Dermis blood vessel endothelial cell (primary cell): ENCODE measurements at regions not wholly inside any gene's neighbourhood (a gene's known extent, or its start where the extent isn't known, plus 50 kb on each side); places are given as distances from the start of the nearest gene placed in this dataset.
"Not testable (repeated sequence)": the region's sequence is repeated elsewhere in the genome, so short reads cannot be mapped to it uniquely, and the experiment has no call there.

ENCODE experiments used
- DNase-seq: peaks from one replicate; pipeline ENCODE4 v3.0.0; 2010

DNA sequence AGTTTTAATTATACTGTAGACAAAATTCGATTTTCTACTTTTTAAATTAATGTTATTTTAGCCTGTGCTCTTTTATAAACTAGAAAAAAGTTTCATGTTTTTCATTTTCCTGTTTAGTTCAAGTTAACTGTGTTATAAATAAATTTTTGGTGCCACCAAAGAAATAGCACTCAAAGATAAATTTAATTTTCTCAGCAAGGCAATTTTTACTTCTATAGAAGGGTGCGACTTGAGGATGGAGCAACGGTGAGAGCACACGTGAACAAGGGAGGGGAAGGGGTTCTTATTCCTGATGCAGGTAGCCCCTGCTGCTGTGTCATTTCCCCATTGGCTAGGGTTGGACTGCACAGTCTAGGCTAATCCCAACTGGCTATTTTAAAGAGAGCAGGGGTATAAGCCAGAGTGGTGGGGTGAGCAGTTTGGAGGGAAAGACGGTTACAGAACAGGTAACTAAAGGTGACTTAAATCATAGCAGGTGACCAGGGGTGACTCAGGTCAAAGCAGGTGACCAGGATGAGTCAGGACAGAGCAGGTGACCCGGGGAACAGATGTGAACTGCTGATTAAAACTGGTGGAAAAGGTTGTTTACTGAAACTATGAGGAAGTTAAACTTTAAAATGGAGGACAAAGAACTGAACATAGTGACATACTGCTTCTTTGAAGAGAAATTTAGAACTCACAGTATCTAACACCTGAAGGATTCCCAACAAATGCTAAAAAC is 104.6 kb upstream of the GPBP1 start:
- no peak for DNase-seq

DNA sequence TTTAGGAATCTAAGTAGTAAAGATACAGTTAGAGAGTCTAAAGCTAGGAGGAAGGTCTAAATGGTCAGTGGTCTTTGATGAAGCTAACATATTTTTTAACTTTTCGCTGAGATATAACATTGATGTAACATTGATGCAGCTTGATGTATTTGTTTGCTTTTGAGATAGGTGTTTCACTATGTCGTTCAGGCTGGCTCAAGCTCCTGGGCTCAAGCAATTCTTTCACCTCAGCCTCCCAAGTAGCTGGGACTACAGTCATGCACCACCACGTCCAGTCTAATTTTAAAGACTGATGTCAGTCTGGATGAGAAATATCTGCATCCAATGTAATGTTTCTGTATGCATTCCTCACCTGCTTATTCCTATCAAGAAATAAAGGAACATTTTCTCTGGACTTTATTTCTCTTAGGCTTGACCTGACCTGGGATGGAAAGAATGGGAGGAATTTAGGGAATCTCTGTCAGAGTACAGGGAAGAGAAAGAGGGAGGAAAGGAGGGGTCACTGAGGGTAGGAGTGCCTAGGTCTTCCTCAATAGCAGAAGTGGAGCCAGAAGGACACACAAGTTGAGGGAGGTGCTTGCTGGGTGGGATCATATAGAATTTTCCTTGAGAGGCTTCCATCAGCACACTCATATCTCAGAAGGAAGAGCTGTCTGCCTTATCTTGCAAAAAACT is 101.5 kb upstream of the GPBP1 start:
- no peak for DNase-seq

DNA sequence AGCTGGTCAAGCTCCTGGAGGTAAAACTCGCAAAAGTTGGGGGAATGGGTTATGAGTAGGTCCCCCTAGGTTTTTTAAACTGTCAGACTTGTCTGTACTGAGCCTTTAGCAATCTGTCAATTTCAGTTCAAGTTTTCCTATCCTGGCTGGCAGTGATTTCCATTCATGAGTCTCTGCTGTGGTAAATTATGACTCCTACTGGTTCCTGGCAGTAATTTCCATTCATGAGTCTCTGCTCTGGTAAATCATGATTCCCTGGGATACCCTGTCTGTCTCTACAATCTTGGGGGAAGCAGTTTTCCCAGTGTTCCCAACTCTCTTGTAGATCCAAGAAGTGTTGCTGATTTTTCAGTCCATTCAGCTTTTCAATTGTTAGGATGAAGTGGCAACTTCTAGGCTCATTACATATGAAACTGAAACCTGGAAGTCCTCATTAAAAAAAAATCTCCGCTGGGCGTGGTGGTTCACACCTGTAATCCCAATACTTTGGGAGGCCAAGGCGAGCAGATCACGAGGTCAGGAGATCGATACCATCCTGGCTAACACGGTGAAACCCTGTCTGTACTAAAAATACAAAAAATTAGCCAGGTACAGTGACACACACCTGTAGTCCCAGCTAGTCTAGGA is 91.3 kb upstream of the GPBP1 start:
- peak; percentile 40 for DNase-seq

DNA sequence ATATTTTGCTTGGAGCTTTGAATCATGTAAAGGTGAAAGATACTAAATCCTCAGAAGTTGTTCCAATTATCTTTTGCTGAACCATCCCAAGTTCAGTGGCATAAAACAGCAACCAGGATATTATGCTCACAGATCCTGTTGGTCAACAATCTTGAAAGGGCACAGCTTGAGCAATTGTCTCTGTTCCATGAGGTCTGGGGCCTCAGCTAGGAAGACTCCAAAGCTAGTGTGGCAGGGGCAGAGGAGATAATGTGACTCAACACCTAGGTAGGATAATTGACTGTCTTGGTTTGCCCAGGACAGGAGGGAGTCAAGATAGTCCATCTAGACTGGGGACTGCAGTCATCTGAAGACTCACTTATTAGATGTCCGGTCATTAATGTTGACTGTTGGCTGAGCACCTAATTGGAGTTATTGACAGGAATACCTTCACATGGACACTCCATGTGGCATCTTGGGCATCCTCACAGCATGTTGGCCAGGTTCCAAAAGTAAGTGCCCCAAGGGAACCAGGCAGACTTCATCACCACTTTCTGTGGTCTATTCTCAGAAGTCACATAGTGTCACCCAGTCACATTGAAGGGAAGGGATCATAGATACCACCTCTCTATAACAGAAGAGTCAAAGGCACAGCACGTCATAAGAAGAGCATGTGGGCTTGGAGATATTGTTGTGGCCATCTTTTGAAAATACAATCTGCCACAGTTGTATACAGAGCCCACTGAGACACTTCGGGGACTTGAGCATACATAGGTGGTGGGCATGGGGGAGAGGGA is 88.4 kb upstream of the GPBP1 start:
- DNase-seq = no peak

DNA sequence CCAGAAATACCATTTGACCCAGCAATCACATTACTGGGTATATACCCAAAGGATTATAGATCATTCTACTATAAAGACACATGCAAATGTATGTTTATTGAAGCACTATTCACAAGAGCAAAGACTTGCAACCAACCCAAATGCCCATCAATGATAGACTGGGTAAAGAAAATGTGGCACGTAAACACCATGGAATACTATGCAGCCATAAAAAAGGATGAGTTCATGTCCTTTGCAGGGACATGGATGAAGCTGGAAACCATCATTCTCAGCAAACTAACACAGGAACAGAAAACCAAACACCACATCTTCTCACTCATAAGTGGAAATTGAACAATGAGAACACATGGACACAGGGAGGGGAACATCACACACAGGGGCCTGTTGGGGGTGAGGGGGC is 85.9 kb upstream of the GPBP1 start:
- DNase-seq = not testable (repeated sequence)

DNA sequence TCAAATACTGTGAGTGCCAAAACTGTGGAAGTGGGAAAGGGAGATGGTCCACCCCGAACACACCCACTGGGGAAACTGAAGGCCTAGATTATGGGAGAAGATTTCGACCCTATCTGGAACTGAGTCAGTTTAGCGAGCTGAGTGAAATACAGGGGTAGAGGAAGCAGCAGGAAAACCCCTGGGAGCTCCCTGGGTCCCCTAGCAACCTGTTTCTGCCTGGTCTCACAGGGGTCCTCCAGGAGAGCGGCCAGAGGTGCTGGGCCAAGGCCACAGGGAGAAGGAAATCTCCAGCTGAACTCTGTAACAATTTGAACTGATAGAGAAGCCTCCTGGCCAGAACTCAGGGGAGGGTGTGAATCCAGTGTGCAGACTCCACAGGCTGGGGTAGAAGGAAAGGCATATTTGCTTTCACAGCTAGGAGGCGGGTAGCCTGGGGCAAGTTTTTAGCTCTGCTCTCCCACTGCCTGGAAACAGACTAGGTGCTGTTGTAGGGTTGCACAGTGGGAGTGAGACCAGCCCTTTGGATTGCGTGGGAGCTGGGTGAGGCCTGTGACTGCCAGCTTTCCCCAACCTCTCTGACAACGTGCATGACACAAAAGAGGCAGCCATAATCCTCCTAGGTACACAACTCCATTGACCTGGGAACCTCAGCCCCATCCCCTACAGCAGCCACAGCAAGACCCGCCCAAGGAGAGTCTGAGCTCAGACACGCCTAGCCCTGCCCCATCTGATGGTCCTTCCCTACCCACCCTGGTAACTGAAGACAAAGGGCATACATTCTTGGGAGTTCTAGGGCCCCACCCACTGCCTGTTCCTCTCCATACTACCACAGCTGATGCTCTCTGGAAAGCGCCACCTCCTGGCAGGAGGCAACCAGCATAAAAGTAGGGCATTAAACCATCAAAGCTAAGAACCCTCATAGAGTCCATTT is 78.8 kb upstream of the GPBP1 start:
- DNase-seq = peak; percentile 26

DNA sequence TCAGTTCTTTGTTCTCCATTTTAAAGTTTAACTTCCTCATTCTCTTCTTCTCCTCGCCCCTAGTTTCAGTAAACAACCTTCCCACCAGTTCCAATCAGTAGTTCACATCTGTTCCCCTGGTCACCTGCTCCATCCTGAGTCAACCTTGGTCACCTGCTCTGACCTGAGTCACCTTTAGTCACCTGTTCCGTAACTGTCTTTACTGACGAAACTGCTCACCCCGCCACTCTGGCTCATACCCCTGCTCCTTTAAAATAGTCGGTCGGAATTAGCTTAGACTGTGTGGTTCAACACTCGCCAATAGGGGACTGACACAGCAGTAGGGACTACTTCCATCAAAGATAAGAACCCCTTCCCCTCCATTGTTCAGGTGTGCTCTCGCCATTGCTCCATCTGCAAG is 76.3 kb upstream of the GPBP1 start:
- no peak for DNase-seq

DNA sequence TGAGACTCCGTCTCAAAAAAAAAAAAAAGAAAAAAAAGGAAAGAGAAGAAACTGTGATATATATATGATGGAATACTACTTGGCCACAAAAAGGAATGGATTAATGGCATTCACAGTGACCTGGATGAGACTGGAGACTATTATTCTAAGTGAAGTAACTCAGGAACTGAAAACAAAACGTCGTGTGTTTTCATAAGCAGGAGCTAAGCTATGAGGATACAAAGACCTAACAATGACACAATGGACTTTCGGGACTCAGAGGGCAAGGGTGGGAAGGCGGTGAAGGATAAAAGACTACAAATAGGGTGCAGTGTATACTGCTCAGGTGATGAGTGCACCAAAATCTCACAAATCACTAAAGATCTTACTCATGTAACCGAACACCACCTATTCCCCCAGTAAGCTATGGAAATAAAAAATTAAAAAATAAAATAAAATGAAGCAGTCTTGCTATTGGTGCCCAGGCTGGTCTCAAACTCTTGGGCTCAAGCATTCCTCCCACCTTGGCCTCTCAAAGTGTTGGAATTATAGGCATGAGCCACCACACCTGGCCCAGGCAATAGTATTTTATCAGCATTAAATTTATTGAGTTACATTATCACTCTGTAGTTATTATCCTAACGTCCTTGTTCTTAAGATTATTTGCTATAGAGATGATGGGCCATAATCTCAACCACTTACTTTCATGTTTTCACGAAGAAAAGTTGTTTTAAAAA is 71.5 kb upstream of the GPBP1 start:
- DNase-seq = no peak

DNA sequence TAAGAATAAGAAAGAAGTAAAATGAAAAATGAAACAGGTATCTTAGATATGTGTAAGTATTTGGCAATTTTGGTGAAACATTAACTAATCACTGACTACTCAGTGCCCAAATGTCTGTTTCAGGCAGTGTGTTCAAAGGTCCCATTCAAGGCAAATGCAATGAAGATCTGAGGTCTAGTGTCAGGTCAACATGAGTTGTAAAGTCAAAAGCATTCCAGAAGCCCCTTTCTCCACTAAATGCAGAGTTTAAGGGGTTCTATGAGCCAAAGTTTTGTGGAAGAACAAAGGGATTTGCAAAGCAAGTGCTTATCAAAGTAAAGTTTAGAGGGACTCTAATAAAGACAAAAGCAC is 71.0 kb upstream of the GPBP1 start:
- no peak for DNase-seq

DNA sequence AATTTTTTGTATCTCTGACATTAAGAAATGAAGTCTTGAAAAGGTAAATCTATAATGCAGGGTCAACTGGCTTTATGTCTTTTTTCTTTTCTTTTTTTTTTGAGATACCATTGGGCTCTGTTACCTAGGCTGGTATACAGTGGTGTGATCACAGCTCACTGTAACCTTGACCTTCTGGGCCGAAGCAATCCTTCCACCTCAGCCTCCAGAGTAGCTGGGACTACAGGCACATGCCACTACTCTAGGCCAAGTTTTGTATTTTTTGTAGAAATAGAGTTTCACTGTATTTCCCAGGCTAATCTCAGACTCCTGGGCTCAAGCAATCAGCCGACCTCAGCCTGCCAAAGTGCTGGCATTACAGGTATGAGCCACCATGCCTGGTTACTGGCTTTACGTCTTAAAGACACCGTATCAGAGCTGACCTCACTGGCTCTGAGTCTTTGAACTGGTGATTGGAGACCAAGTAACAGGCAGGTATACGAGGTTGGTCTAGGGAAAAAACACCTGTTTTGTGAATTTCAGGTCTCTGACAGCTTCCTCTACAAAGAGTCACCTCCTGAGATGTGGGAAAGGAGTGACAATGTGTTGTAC is 70.4 kb upstream of the GPBP1 start:
- DNase-seq = no peak

DNA sequence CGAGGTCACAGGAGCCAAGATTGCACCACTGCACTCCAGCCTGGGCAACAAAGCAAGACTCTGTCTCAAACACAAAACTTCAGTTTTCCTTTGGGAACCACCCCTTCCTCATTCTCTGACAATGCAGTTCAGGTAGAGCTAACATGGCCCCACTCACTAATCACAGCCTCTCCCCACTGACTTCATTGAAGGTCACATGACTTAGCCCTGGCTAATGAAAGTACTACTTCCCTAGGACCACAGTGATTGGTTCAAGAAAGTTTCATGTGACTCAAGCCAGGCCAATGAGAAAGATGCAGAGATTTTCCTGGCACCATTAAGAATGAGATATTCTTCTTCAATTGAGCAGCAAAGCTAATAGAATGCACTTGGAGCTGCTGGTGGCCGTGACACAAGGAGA is 67.2 kb upstream of the GPBP1 start:
- no peak for DNase-seq

DNA sequence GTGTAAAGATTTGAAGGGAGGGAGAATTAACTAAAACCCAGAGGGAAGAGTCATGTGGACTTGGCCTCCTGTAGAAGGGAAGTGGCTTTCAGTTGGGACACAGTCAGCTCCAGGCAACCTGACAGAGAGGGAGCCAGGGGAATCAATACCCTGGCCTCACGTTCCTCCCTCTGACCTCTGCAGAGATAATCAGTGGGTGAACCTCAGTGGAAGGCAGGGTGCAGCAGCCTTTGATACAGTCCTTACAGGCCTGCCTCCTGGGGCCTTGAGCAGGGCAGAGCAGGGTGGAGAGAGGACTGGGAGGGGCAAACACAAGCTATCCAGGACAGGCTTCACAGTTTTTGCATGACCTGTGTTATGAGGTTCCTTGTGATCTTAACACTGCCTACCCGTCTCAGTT is 61.9 kb upstream of the GPBP1 start:
- no peak for DNase-seq

DNA sequence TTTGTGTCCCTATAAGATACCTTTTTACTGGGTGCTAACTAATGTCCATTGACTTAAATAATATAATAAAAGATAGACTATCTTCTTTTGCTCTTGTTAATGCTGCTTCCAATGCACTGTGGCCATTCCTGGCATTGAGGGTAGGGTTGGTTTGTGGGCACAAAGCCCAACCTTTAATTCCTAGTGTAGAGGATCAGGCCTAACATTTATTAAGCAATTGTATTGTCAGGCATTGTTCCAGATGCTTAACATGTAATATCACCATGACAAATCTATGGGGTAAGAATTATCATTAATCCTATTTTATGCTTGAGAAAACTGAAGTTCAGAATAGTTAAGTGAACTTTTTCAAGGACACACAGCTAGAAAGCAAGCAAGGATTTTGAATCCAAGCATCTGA is 60.4 kb upstream of the GPBP1 start:
- no peak for DNase-seq

DNA sequence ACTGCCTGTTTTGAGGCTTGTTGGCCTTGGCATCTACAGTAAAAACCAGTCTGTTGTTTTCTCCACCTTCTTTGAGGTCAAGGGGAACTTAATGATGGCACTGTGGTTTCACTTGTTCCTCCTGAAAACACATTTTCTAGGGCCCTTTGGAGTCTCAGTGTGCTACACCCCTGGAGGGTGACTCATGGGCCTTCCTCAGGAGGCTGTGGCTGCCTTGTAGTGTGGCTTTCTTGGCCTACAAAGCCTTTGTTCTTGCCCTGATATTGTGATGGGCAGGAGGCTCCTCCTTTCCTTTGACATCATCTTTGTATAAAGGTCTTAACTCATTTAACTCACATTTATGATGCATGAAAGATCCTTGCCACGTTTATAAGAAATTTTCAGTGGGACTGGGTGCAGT is 56.3 kb upstream of the GPBP1 start:
- DNase-seq = no peak

DNA sequence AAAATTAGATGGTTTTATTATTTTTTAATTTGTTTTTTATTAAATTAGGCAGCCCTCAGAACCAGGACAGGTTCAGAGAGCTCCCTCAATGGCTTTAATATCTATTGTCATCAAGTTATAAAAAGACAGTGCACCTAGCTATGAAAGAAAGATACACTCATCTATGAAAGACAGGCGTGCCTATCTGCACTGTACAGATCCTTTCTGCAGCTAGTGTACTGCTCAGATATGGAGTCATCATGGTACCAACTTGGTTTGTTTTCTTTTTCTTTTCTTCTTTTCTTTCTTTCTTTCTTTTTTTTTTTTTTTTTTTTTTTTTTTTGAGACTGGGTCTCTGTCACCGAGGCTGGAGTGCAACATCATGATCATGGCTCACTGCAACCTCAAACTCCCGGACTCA is 54.8 kb upstream of the GPBP1 start:
- DNase-seq = no peak

DNA sequence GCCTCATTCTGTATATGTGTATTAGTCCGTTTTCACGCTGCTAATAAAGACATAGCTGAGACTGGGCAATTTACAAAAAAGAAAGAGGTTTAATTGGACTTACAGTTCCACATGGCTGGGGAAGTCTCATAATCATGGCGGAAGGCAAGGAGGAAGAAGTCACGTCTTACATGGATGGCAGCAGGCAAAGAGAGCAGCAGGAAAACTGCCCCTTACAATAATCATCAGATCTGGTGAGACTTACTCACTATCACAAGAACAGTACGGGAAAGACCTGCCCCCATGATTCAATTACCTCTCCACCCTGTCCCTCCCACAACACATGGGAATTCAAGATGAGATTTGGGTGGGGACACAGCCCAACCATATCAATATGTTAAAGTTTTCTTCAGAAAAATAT is 49.8 kb upstream of the GPBP1 start:
- DNase-seq = no peak
